ENCODE measurements at regions not wholly inside any gene's neighbourhood (a gene's known extent, or its start where the extent isn't known, plus 50 kb on each side); places are given as distances from the start of the nearest gene placed in this dataset.

- 89 to 92% (median 90%) methylated on average over 12 of the region's 12 CpGs for WGBS, 5 donors
- Histone ChIP-seq H3K9me3 (no peaks in the 10 kb centered on the region), H3K27ac (no peak overlapping the region), H3K36me3 (no peaks in the 10 kb centered on the region), H3K27me3 (replicated peaks in 1 of 7) (no peaks in the 10 kb centered on the region), H3K4me3 (no peak overlapping the region), H3K4me1 (peaks cover 0 to 12% (median 0%) of the 10 kb centered on the region in 6 donors)
- no peak for DNase-seq
- intact Hi-C loops (cut with DNase I; ENCODE audit: low total_unique reads), result no loop called here
- TF ChIP-seq CTCF (IDR thresholded peaks at IDR 0.05 in 8 of 11, conservative IDR thresholded peaks at IDR 0.05 in 3 of 11) (no peak), POLR2AphosphoS5 (IDR thresholded peaks at IDR 0.05) (no peak), POLR2A (IDR thresholded peaks at IDR 0.05) (no peak)
These were observed 65.8 kb upstream of the RPS6KA2 start for GRCh38 chr6:166692723-166693302.

DNA sequence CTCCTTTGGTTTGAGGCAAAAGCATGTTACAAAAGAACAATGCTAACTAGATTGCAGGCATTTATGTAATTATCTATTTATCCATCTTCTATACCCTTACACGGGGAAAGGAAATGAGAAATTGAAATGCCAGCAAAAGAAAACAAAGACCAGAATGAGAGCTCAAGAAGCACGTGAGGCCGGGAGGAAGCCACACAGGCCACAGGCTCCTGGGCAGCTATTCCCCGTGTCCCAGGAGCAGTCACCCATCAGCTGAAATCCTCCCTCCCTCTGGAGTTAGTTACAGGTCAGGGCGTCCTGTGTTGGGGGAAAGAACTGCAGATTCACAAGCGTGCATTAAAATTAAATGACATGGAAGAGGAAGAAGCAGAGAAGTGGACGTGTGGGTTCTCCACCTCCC is 64.7 kb upstream of the RPS6KA2 start:
- no peak for DNase-seq
- H3K36me3 ChIP-seq, result no peaks in the 10 kb centered on the region
- H3K9me3 ChIP-seq, result no peaks in the 10 kb centered on the region
- 27 to 36% (median 34%) methylated on average over 7 of the region's 7 CpGs for WGBS, 5 donors
- H3K27ac ChIP-seq, result no peak overlapping the region
- intact Hi-C loops (cut with DNase I; ENCODE audit: low total_unique reads), result no loop called here
- H3K27me3 ChIP-seq (replicated peaks in 1 of 7), result no peaks in the 10 kb centered on the region
- H3K4me1 ChIP-seq, result peaks cover 0 to 12% (median 0%) of the 10 kb centered on the region in 6 donors
- TF ChIP-seq POLR2A (IDR thresholded peaks at IDR 0.05) (no peak), CTCF (IDR thresholded peaks at IDR 0.05 in 8 of 11, conservative IDR thresholded peaks at IDR 0.05 in 3 of 11) (no peak), POLR2AphosphoS5 (IDR thresholded peaks at IDR 0.05) (no peak)
- H3K4me3 ChIP-seq, result no peak overlapping the region

DNA sequence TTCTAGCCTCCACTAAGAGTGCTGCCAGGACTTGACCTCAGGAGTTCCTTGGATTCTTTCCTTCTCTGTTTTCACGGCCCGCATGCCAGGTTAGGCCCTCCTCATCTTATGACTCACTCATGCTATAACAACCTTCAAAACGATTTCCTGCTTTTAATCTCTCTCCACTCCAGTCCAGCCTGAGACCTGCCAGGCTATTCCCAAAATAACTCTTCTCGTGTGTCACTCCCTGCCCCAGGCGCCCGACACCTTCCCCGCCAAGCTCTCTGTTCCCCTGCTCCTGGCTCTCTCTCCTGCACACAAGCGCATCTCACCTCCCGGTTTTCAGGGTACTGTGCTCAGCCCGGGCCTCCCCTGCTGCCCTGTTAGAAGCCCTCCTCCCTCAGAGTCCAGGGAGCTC is 64.1 kb upstream of the RPS6KA2 start:
- H3K4me1 ChIP-seq, result peaks cover 0 to 12% (median 0%) of the 10 kb centered on the region in 6 donors
- no peak overlapping the region for H3K27ac ChIP-seq
- TF ChIP-seq POLR2AphosphoS5 (IDR thresholded peaks at IDR 0.05), result no peak
- TF ChIP-seq POLR2A (IDR thresholded peaks at IDR 0.05), result no peak
- no peak for TF ChIP-seq CTCF (IDR thresholded peaks at IDR 0.05 in 8 of 11, conservative IDR thresholded peaks at IDR 0.05 in 3 of 11)
- H3K27me3 ChIP-seq (replicated peaks in 1 of 7), result no peaks in the 10 kb centered on the region
- no peaks in the 10 kb centered on the region for H3K36me3 ChIP-seq
- no peak for DNase-seq
- H3K9me3 ChIP-seq, result no peaks in the 10 kb centered on the region
- intact Hi-C loops (cut with DNase I; ENCODE audit: low total_unique reads), result no loop called here
- WGBS, 5 donors, result 56 to 72% (median 63%) methylated on average over 10 of the region's 10 CpGs
- H3K4me3 ChIP-seq, result no peak overlapping the region

DNA sequence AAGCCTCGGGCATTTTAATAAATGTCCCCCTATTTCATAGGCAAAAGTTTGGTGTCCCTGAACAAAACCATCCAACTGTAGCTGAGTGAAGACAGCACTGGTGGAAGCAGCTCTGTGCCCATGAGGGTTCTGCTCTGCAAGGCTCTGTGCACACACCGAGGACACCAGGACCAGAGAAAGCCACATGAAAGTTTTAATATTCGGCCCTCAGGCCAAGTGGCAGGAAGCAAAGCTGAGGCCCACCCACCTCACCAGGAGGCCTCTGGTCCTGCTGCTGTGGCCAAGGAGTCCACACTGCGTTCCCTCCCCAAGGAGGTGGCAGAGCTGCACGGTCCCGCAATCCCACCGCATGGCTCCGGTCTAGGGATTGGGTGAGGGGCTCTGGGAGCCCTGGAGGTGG is 62.6 kb upstream of the RPS6KA2 start:
- H3K27me3 ChIP-seq (replicated peaks in 1 of 7), result no peaks in the 10 kb centered on the region
- H3K4me1 ChIP-seq, result peaks cover 0 to 12% (median 0%) of the 10 kb centered on the region in 6 donors
- 81 to 100% (median 84%) methylated on average over 1 to 8 of the region's 8 CpGs for WGBS, 5 donors
- TF ChIP-seq POLR2AphosphoS5 (IDR thresholded peaks at IDR 0.05) (no peak), POLR2A (IDR thresholded peaks at IDR 0.05) (no peak), CTCF (IDR thresholded peaks at IDR 0.05 in 8 of 11, conservative IDR thresholded peaks at IDR 0.05 in 3 of 11) (no peak)
- intact Hi-C loops (cut with DNase I; ENCODE audit: low total_unique reads), result no loop called here
- DNase-seq, result no peak
- H3K4me3 ChIP-seq, result no peak overlapping the region
- H3K9me3 ChIP-seq, result no peaks in the 10 kb centered on the region
- H3K36me3 ChIP-seq, result no peaks in the 10 kb centered on the region
- H3K27ac ChIP-seq, result no peak overlapping the region

Measured in spleen (tissue), 11 donors.